AG09319 (cell line): ENCODE measurements at regions not wholly inside any gene's neighbourhood (a gene's known extent, or its start where the extent isn't known, plus 50 kb on each side); places are given as distances from the start of the nearest gene placed in this dataset.

Source experiments
- DNase-seq: peaks from one replicate; pipeline ENCODE4 v3.0.0-alpha.2; 2010; ENCODE audit warnings: low read depth; ENCODE audit errors: extremely low read depth
- TF ChIP-seq, protein P1 (sequence below): IDR thresholded peaks from 2 replicates; pipeline ENCODE4 v1.5.1; 2011; ENCODE audit warnings: low read depth, mild to moderate bottlenecking, inconsistent platforms, low read length, moderate library complexity

DNA sequence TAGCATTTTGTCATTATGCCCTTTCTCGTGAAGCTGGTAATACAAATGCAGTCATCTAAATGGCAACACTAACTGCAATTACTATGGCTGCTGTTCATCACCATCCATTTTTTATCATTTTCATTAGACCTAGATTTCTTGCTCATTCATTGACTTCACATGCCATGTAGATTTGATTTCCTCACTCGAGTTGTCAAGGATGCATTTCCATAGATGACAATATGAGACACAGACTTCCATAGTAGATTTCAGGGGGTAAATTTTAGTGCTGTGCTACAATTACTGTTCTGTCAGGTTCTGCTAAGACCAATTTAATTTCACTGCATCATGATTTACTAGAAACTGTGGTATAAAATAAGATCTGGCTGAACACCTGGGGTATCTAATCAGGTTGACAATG is 589.2 kb downstream of the SEMA5A start:
- no peak for DNase-seq
- TF ChIP-seq, protein P1, sequence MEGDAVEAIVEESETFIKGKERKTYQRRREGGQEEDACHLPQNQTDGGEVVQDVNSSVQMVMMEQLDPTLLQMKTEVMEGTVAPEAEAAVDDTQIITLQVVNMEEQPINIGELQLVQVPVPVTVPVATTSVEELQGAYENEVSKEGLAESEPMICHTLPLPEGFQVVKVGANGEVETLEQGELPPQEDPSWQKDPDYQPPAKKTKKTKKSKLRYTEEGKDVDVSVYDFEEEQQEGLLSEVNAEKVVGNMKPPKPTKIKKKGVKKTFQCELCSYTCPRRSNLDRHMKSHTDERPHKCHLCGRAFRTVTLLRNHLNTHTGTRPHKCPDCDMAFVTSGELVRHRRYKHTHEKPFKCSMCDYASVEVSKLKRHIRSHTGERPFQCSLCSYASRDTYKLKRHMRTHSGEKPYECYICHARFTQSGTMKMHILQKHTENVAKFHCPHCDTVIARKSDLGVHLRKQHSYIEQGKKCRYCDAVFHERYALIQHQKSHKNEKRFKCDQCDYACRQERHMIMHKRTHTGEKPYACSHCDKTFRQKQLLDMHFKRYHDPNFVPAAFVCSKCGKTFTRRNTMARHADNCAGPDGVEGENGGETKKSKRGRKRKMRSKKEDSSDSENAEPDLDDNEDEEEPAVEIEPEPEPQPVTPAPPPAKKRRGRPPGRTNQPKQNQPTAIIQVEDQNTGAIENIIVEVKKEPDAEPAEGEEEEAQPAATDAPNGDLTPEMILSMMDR: no peak

DNA sequence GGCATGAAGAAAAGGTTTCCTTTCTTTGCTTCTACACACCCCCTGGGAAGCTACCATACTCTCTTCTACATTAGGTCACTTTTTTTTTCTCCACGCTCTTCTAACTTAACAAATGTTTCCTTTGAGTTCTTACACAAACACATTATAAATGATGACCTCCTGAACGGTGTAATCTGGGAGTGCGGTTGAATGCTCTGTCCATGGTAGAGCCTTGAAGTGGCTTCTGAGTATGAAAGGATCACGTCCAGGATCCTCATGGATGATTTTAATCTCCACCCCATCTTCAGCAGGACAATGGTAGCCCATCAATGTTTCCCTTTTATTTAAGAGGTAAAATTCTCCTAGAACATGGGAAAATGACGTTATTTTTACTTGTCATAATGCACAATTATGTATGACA is 587.3 kb downstream of the SEMA5A start:
- TF ChIP-seq, protein P1: no peak
- DNase-seq: no peak

DNA sequence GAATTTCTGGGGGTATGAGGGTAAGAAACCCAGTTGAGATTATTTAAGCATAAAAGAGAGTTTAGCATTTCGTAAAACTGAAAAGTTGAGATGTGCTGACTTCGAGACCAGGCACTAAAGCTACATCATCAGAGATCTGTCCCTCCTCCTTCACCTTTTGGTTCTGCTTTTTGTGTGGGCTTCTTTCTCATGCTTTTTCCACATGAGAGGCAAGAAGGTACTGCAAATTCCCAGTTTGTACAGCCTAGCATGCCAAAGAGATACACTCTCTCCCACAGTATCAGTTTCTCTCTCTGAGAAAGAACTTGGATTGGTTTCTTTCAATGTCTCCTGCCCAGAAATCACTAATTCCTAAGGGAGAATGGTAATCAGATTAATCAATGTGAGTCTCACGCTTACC is 584.7 kb downstream of the SEMA5A start:
- TF ChIP-seq, protein P1: no peak
- no peak for DNase-seq

DNA sequence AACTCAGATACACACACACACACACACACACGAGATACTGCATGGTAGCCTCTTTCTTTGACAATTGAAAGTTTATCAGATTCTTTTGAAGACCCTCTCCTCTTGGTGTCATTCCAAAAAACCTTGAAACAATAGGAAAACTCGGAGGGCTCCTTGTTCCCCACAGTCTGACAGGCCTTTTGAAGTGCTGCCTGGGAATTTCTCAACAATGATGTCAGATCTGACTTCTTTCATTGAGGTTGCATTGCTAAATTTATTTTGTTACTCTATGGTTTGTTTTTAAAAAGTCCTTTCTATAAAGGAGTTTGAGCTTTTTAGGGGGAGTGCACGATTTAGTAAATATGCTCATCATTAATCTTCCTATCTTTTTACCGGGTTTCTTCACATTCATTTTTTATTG is 583.9 kb downstream of the SEMA5A start:
- DNase-seq: no peak
- TF ChIP-seq, protein P1: no peak

DNA sequence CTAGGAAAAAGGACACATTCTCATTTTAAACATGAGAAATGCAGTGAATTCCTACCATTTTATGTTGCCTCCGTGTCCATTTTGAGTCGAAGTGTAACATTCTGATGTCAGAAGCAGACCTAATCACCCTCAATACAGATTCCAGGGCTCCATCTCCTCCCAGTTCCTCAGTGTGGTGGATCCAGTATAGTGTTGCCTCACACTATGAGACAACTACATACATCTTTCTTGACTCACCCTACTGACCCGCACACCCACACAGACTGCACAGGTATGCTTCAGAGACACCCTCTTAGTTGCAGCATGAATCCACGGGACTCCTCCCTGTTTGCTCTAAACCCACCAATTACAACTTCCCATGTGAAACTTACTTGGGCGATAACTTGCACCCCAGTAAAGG is 564.9 kb downstream of the SEMA5A start:
- TF ChIP-seq, protein P1: no peak
- no peak for DNase-seq

DNA sequence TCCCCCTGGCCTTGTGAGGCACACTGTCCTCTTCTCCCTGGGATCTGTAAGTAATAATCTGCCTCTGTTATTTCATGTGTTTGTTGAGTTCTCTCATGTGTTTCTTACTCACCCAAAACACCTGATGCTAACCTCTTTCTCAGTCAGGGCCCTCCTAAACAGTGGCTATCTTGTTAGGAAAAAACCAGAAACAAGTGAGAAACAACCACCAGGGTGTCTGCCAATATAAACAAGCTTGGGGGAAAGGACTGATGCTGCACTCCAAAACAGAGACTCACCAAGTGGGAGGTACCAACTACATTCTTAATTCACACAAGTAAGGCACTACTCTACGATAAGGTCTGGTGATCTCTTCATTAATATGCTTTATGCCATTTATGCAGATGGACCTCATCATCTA is 564.4 kb downstream of the SEMA5A start:
- no peak for DNase-seq
- TF ChIP-seq, protein P1: no peak

DNA sequence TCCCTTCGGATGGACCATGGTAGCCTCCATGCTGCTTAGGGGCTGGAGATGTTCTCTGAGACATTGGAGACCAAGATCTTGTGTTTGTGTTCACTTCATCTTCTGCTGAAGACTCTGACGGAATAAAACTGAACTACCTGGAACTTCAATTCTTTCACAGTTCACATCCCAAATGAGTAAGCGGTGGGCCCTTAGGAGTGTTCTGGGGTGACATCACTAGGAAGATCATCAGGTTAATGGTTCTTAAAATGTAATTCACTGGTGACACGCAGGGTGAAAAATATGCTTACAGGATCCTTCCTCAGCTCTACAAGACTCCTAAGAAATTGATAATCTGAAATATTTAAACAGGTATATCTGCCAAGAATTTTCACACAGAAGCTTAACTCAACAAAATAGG is 561.5 kb downstream of the SEMA5A start:
- no peak for DNase-seq
- TF ChIP-seq, protein P1: no peak
